GM12878 (cell line): ENCODE measurements at regions not wholly inside any gene's neighbourhood (a gene's known extent, or its start where the extent isn't known, plus 50 kb on each side); places are given as distances from the start of the nearest gene placed in this dataset.

Experiments
- ATAC-seq: fragments of 200-7000 bp; cut with Tn5 transposase; 3 replicates; pipeline ENCODE4 v1.9.1; 2020; ENCODE audit warnings: mild to moderate bottlenecking, moderate library complexity
- BruUV-seq: library from RNA; stranded (reverse); fragments of 400-500 nt; replicated peaks from 2 replicates; lab custom pipeline; 2021; lab: Mats Ljungman, UMichigan
- CTCF ChIA-PET: fragments of 300-600 bp; sonication (Branson Sonifier 250); formaldehyde crosslinking; extraction: SDS; loops from one replicate; lab custom pipeline; 2021; ENCODE audit warnings: inconsistent platforms; lab: Yijun Ruan, JAX
- POLR2A ChIA-PET: fragments of 350-600 bp; formaldehyde crosslinking; extraction: SDS; loops from one replicate; lab custom pipeline; 2021; ENCODE audit warnings: inconsistent platforms; lab: Charles Lee
- RAD21 ChIA-PET: fragments of 300-600 bp; sonication (Branson Sonifier 250); formaldehyde crosslinking; loops from one replicate; lab custom pipeline; 2023; ENCODE audit warnings: antibody characterized with exemption; ENCODE audit not compliant: unreplicated experiment; lab: Charles Lee
- SMC1A ChIA-PET: fragments of 300-600 bp; sonication (Branson Sonifier 250); formaldehyde crosslinking; loops from one replicate; lab custom pipeline; 2023; ENCODE audit not compliant: unreplicated experiment, uncharacterized antibody; lab: Charles Lee
- DNase-seq: peaks from one replicate; pipeline ENCODE4 v3.0.0-alpha.2; 2011; ENCODE audit warnings: low read depth, low spot score
- FAIRE-seq: peaks from 3 replicates; lab custom pipeline; 2011; peaks lifted over from hg19 to GRCh38; lab: Jason Lieb, UNC
- H2AFZ ChIP-seq: 2 replicates; pipeline ENCODE4 v1.6.0; 2011; ENCODE audit warnings: low read depth, low read length, control low read depth; ENCODE audit not compliant: control insufficient read depth
- H3K27ac ChIP-seq: 2 replicates; pipeline ENCODE4 v1.5.1; 2011; ENCODE audit warnings: control low read depth; ENCODE audit not compliant: control insufficient read depth, insufficient read depth
- H3K27me3 ChIP-seq, 2 experiments: replicated peaks in 1 of 2; 2 replicates each; pipeline versions ENCODE4 v1.6.0 to v1.6.1; 2011; ENCODE audit warnings: low read length in 1 of 2; ENCODE audit not compliant: control insufficient read depth in 2 of 2, insufficient read depth in 2 of 2
- H3K36me3 ChIP-seq, 2 experiments: 2 replicates each; pipeline ENCODE4 v1.5.1; 2011; ENCODE audit warnings: low read length in 1 of 2; ENCODE audit not compliant: control insufficient read depth in 2 of 2, insufficient read depth in 2 of 2
- H3K4me1 ChIP-seq: 2 replicates; pipeline ENCODE4 v1.6.1; 2011; ENCODE audit warnings: mild to moderate bottlenecking, low read length, moderate library complexity, mixed read lengths; ENCODE audit not compliant: control insufficient read depth, insufficient read depth
- H3K4me2 ChIP-seq: 2 replicates; pipeline ENCODE4 v1.6.0; 2011; ENCODE audit warnings: control low read depth; ENCODE audit not compliant: control insufficient read depth, insufficient read depth
- H3K4me3 ChIP-seq: fragments of 200-600 bp; sonication (generic); 2 replicates; pipeline ENCODE4 v1.5.1; 2016
- H3K79me2 ChIP-seq: 2 replicates; pipeline ENCODE4 v1.6.0; 2011; ENCODE audit warnings: low read length; ENCODE audit not compliant: control insufficient read depth, insufficient read depth
- H3K9ac ChIP-seq: 2 replicates; pipeline ENCODE4 v1.8.0; 2011; ENCODE audit warnings: low read length, control low read depth, mixed read lengths; ENCODE audit not compliant: control insufficient read depth, insufficient read depth
- H3K9me3 ChIP-seq: replicated peaks from 3 replicates; pipeline ENCODE4 v1.5.1; 2011; ENCODE audit warnings: mild to moderate bottlenecking, low read length; ENCODE audit not compliant: control insufficient read depth, insufficient read depth
- H4K20me1 ChIP-seq: 2 replicates; pipeline ENCODE4 v1.6.0; 2011; ENCODE audit not compliant: control insufficient read depth, insufficient read depth
- ASH2L ChIP-seq: fragments of 300-600, 200-600 bp; sonication (generic); IDR thresholded peaks from 2 replicates; pipeline ENCODE4 v1.6.1; 2017; ENCODE audit warnings: low read depth, mild to moderate bottlenecking, borderline replicate concordance
- ATF2 ChIP-seq: IDR thresholded peaks from 2 replicates; pipeline ENCODE4 v1.6.1; 2012; ENCODE audit warnings: low read length, inconsistent platforms
- ATF7 ChIP-seq: fragments of 450-650 bp; IDR thresholded peaks from 2 replicates; pipeline ENCODE4 v1.6.1; 2016; ENCODE audit warnings: low read depth, mild to moderate bottlenecking
- BACH1 ChIP-seq: fragments of 450-650 bp; IDR thresholded peaks from 2 replicates; pipeline ENCODE4 v1.6.1; 2017; ENCODE audit warnings: mild to moderate bottlenecking, borderline replicate concordance
- BHLHE40 ChIP-seq, 2 experiments: fragments of 450-650 bp in 1 of 2; IDR thresholded peaks; 2 replicates each; pipeline ENCODE4 v1.6.1; 2011 to 2017; ENCODE audit warnings: low read depth in 2 of 2, borderline replicate concordance in 1 of 2, improper control_type of control experiment in 1 of 2, low read length in 1 of 2, mild to moderate bottlenecking in 1 of 2
- MYC ChIP-seq: IDR thresholded peaks from 2 replicates; pipeline ENCODE4 v1.6.1; 2011; ENCODE audit warnings: mild to moderate bottlenecking, low read length, moderate library complexity, inconsistent platforms; ENCODE audit not compliant: insufficient read depth, insufficient replicate concordance, insufficient read length, severe bottlenecking
- RFX5 ChIP-seq: IDR thresholded peaks from 2 replicates; pipeline ENCODE4 v1.6.1; 2011; ENCODE audit warnings: low read depth, low read length, improper control_type of control experiment
- SMAD1 ChIP-seq: fragments of 450-650 bp; IDR thresholded peaks from 2 replicates; pipeline ENCODE4 v1.6.1; 2018; ENCODE audit warnings: mild to moderate bottlenecking, low read depth; ENCODE audit not compliant: partially characterized antibody
- TBL1XR1 ChIP-seq: IDR thresholded peaks from 2 replicates; pipeline ENCODE4 v1.6.1; 2012; ENCODE audit warnings: low read depth, low read length, improper control_type of control experiment
- TCF3 ChIP-seq: IDR thresholded peaks from 2 replicates; pipeline ENCODE4 v1.6.1; 2012; ENCODE audit warnings: low read depth, mild to moderate bottlenecking, low read length, borderline replicate concordance; ENCODE audit not compliant: insufficient read depth
- TCF7 ChIP-seq: IDR thresholded peaks from 2 replicates; pipeline ENCODE4 v1.6.1; 2014; ENCODE audit warnings: antibody characterized with exemption, borderline replicate concordance
- ZNF217 ChIP-seq: fragments of 450-650 bp; IDR thresholded peaks from 2 replicates; pipeline ENCODE4 v1.6.1; 2017; ENCODE audit warnings: antibody characterized with exemption, mild to moderate bottlenecking
- WGBS: methylation state at CpG from one replicate; pipeline ENCODE4 v1.1.6; 2016; ENCODE audit warnings: low lambda C conversion rate; ENCODE audit not compliant: insufficient replicate concordance, insufficient coverage; ENCODE audit errors: missing lambda C conversion rate; 5-methylcytosine and 5-hydroxymethylcytosine counted together
- in situ Hi-C: fragments of 300-500 bp; cut with MboI; formaldehyde crosslinking; loops from 9 replicates; pipeline ENCODE4 v1.14.3; 2018; ENCODE audit warnings: mixed read lengths
- intact Hi-C: fragments of 100-400 bp; cut with micrococcal nuclease; formaldehyde crosslinking; loops from one replicate; pipeline ENCODE4 v1.14.2; 2022; ENCODE audit not compliant: unreplicated experiment
- TF ChIP-seq, protein P1 (sequence below): IDR thresholded peaks from 2 replicates; pipeline ENCODE4 v1.6.1; 2011; ENCODE audit warnings: borderline replicate concordance, low read depth, mild to moderate bottlenecking, moderate library complexity, low read length; ENCODE audit not compliant: insufficient read depth, poor library complexity, severe bottlenecking
- TF ChIP-seq, protein P2 (sequence below), 3 experiments: IDR thresholded peaks in 2 of 3; conservative IDR thresholded peaks in 1 of 3; 2 replicates each; pipeline ENCODE4 v1.5.1; 2011; ENCODE audit warnings: low read depth in 3 of 3, low read length in 3 of 3, mild to moderate bottlenecking in 3 of 3, control low read depth in 2 of 3, moderate library complexity in 2 of 3, inconsistent platforms in 1 of 3, mixed read lengths in 1 of 3; ENCODE audit not compliant: control insufficient read depth in 2 of 3, insufficient read depth in 1 of 3; ENCODE audit errors: extremely low read depth in 1 of 3
- TF ChIP-seq, protein P3 (sequence below): fragments of 450-650 bp; formaldehyde crosslinking; IDR thresholded peaks from 2 replicates; pipeline ENCODE4 v1.5.0; 2022; ENCODE audit warnings: mild to moderate bottlenecking, missing genetic modification characterization

DNA sequence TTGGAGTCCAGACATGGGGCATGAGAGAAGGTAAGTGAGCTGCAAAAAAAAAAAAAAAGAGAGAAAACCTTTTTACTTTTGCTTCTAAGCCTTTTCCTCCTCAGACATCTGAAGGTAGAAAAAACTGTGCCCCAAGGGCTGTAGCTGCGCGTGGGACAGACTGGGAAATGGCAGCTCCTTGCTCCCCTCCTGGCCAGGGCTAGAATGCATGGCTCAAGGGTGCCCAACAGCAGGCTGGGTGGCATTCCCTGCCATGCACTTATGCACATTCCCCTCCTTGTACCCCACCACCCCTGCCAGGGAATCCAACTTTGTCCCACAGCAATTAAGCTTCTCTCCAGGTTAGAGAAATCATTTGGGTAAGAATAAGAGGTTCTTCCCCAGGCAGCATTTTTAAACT lies 421.2 kb downstream of the TRAM1L1 start (continued):
- TF ChIP-seq TBL1XR1 (no peak), ATF7 (no peak), ZNF217 (no peak), MYC (no peak), TCF7 (no peak), RFX5 (no peak), BACH1 (no peak)
- TF ChIP-seq, protein P1, sequence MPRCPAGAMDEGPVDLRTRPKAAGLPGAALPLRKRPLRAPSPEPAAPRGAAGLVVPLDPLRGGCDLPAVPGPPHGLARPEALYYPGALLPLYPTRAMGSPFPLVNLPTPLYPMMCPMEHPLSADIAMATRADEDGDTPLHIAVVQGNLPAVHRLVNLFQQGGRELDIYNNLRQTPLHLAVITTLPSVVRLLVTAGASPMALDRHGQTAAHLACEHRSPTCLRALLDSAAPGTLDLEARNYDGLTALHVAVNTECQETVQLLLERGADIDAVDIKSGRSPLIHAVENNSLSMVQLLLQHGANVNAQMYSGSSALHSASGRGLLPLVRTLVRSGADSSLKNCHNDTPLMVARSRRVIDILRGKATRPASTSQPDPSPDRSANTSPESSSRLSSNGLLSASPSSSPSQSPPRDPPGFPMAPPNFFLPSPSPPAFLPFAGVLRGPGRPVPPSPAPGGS: no peak

GRCh38 chr4:116639070-116639577 lies 446.3 kb downstream of the TRAM1L1 start:
- SMC1A ChIA-PET: no interaction called here
- H3K9me3 ChIP-seq: no peaks in the 10 kb centered on the region
- H3K36me3 ChIP-seq: no peaks in the 10 kb centered on the region
- H3K27me3 ChIP-seq: no peaks in the 10 kb centered on the region
- CTCF ChIA-PET: no interaction called here
- FAIRE-seq (no peak), ATAC-seq (no peak), DNase-seq (no peak)
- BruUV-seq: no TSS peak
- H3K9ac ChIP-seq: no peak overlapping the region
- RAD21 ChIA-PET: no interaction called here
- POLR2A ChIA-PET: no interaction called here
- H3K4me3 ChIP-seq: no peak overlapping the region
- H2AFZ ChIP-seq: no peak overlapping the region
- H3K4me2 ChIP-seq: no peak overlapping the region
- no peaks in the 10 kb centered on the region for H3K4me1 ChIP-seq
- WGBS: 30% methylated on average over 3 of the region's 3 CpGs
- H3K27ac ChIP-seq: no peak overlapping the region
- no peaks in the 10 kb centered on the region for H4K20me1 ChIP-seq
- in situ Hi-C loops: no loop called here
- intact Hi-C loops: no loop called here
- H3K79me2 ChIP-seq: no peaks in the 10 kb centered on the region
- TF ChIP-seq ASH2L (no peak), TCF3 (no peak), BHLHE40 (IDR thresholded peaks at IDR 0.05; ENCODE audit: borderline replicate concordance in 1 of 2, low read depth in 2 of 2, low read length in 1 of 2) (no peak), SMAD1 (no peak), ATF2 (no peak)
- TF ChIP-seq, protein P2, sequence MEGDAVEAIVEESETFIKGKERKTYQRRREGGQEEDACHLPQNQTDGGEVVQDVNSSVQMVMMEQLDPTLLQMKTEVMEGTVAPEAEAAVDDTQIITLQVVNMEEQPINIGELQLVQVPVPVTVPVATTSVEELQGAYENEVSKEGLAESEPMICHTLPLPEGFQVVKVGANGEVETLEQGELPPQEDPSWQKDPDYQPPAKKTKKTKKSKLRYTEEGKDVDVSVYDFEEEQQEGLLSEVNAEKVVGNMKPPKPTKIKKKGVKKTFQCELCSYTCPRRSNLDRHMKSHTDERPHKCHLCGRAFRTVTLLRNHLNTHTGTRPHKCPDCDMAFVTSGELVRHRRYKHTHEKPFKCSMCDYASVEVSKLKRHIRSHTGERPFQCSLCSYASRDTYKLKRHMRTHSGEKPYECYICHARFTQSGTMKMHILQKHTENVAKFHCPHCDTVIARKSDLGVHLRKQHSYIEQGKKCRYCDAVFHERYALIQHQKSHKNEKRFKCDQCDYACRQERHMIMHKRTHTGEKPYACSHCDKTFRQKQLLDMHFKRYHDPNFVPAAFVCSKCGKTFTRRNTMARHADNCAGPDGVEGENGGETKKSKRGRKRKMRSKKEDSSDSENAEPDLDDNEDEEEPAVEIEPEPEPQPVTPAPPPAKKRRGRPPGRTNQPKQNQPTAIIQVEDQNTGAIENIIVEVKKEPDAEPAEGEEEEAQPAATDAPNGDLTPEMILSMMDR (IDR thresholded peaks at IDR 0.05 in 2 of 3, conservative IDR thresholded peaks at IDR 0.05 in 1 of 3; ENCODE audit: control insufficient read depth in 2 of 3, extremely low read depth in 1 of 3, insufficient read depth in 1 of 3, low read depth in 3 of 3, low read length in 3 of 3): no peak
- TF ChIP-seq, protein P3, sequence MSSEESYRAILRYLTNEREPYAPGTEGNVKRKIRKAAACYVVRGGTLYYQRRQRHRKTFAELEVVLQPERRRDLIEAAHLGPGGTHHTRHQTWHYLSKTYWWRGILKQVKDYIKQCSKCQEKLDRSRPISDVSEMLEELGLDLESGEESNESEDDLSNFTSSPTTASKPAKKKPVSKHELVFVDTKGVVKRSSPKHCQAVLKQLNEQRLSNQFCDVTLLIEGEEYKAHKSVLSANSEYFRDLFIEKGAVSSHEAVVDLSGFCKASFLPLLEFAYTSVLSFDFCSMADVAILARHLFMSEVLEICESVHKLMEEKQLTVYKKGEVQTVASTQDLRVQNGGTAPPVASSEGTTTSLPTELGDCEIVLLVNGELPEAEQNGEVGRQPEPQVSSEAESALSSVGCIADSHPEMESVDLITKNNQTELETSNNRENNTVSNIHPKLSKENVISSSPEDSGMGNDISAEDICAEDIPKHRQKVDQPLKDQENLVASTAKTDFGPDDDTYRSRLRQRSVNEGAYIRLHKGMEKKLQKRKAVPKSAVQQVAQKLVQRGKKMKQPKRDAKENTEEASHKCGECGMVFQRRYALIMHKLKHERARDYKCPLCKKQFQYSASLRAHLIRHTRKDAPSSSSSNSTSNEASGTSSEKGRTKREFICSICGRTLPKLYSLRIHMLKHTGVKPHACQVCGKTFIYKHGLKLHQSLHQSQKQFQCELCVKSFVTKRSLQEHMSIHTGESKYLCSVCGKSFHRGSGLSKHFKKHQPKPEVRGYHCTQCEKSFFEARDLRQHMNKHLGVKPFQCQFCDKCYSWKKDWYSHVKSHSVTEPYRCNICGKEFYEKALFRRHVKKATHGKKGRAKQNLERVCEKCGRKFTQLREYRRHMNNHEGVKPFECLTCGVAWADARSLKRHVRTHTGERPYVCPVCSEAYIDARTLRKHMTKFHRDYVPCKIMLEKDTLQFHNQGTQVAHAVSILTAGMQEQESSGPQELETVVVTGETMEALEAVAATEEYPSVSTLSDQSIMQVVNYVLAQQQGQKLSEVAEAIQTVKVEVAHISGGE (CRISPR knock-in tag): no peak
